ENCODE measurements at regions not wholly inside any gene's neighbourhood (a gene's known extent, or its start where the extent isn't known, plus 50 kb on each side); places are given as distances from the start of the nearest gene placed in this dataset.

GRCh38 chr14:101031721-101032120 lies 128.2 kb upstream of the RTL1 start:
- TF ChIP-seq CTCF (IDR thresholded peaks at IDR 0.05; ENCODE audit: poor library complexity, severe bottlenecking) (no peak), RAD21 (conservative IDR thresholded peaks at IDR 0.05) (no peak)

Measured in neural cell (in vitro differentiated cells).